Keratinocyte (primary cell): ENCODE measurements at regions not wholly inside any gene's neighbourhood (a gene's known extent, or its start where the extent isn't known, plus 50 kb on each side); places are given as distances from the start of the nearest gene placed in this dataset.

ENCODE experiments used
- DNase-seq: peaks from one replicate; pipeline ENCODE4 v3.0.0-alpha.2; 2011; ENCODE audit warnings: low read depth, missing footprints, low spot score
- FAIRE-seq: peaks from 2 replicates; lab custom pipeline; 2011; peaks lifted over from hg19 to GRCh38; lab: Jason Lieb, UNC
- H2AFZ ChIP-seq: 2 replicates; pipeline ENCODE4 v1.6.0; 2012; ENCODE audit warnings: low read length, control low read depth, inconsistent platforms; ENCODE audit not compliant: control insufficient read depth
- H3K27ac ChIP-seq: 2 replicates; pipeline ENCODE4 v1.5.1; 2011; ENCODE audit warnings: low read length; ENCODE audit not compliant: control insufficient read depth, insufficient read depth
- H3K27me3 ChIP-seq: 3 replicates; pipeline ENCODE4 v1.6.0; 2011; ENCODE audit warnings: low read length; ENCODE audit not compliant: control insufficient read depth, insufficient read depth; ENCODE audit errors: extremely low read depth
- H3K36me3 ChIP-seq, 2 experiments: 2 replicates in 1 of 2; 3 replicates in 1 of 2; pipeline ENCODE4 v1.5.1; 2011; ENCODE audit warnings: low read length in 2 of 2, mild to moderate bottlenecking in 1 of 2; ENCODE audit not compliant: control insufficient read depth in 2 of 2, insufficient read depth in 2 of 2; ENCODE audit errors: extremely low read depth in 1 of 2
- H3K4me1 ChIP-seq: 3 replicates; pipeline ENCODE4 v1.5.1; 2011; ENCODE audit warnings: low read length; ENCODE audit not compliant: control insufficient read depth, insufficient read depth; ENCODE audit errors: extremely low read depth
- H3K4me2 ChIP-seq: 3 replicates; pipeline ENCODE4 v1.6.0; 2011; ENCODE audit warnings: low read depth, low read length; ENCODE audit not compliant: control insufficient read depth, insufficient read depth; ENCODE audit errors: extremely low read depth
- H3K4me3 ChIP-seq, 3 experiments: fragments of 200-600 bp in 1 of 3; sonication (generic) in 1 of 3; 2 replicates in 2 of 3; 3 replicates in 1 of 3; pipeline ENCODE4 v1.5.1; 2011 to 2016; ENCODE audit warnings: low read length in 3 of 3, mild to moderate bottlenecking in 3 of 3, control low read depth in 2 of 3, inconsistent platforms in 1 of 3, low read depth in 1 of 3, mixed read lengths in 1 of 3, mixed run types in 1 of 3, moderate library complexity in 1 of 3; ENCODE audit not compliant: control insufficient read depth in 2 of 3, insufficient read depth in 2 of 3; ENCODE audit errors: extremely low read depth in 1 of 3
- H3K79me2 ChIP-seq: 2 replicates; pipeline ENCODE4 v1.6.0; 2012; ENCODE audit warnings: low read length; ENCODE audit not compliant: control insufficient read depth, insufficient read depth
- H3K9ac ChIP-seq: 3 replicates; pipeline ENCODE4 v1.6.0; 2011; ENCODE audit warnings: low read length; ENCODE audit not compliant: control insufficient read depth, insufficient read depth; ENCODE audit errors: extremely low read depth
- H3K9me1 ChIP-seq: 3 replicates; pipeline ENCODE4 v1.6.0; 2011; ENCODE audit warnings: low read length; ENCODE audit not compliant: control insufficient read depth, insufficient read depth; ENCODE audit errors: extremely low read depth
- H3K9me3 ChIP-seq: 2 replicates; pipeline ENCODE4 v1.5.1; 2012; ENCODE audit warnings: low read depth, low read length; ENCODE audit not compliant: control insufficient read depth
- H4K20me1 ChIP-seq: 3 replicates; pipeline ENCODE4 v1.6.0; 2011; ENCODE audit warnings: low read length; ENCODE audit not compliant: control insufficient read depth, insufficient read depth; ENCODE audit errors: extremely low read depth
- EZH2 ChIP-seq: IDR thresholded peaks from one replicate; pipeline ENCODE4 v1.6.1; 2012; ENCODE audit warnings: inconsistent platforms, mild to moderate bottlenecking, low read length, moderate library complexity
- dilution Hi-C: fragments of 300-500 bp; cut with MboI; formaldehyde crosslinking; loops from one replicate; pipeline ENCODE4 v1.7.0; 2020; ENCODE audit warnings: low sequenced_read_pairs; ENCODE audit not compliant: extremely low pct_ligation_motif_present
- TF ChIP-seq, protein P1 (sequence below), 3 experiments: IDR thresholded peaks in 1 of 3; conservative IDR thresholded peaks in 1 of 3; optimal IDR thresholded peaks in 1 of 3; 2 replicates in 2 of 3; 3 replicates in 1 of 3; pipeline versions ENCODE3 to v1.5.1; 2011; ENCODE audit warnings: low read length in 3 of 3, mild to moderate bottlenecking in 3 of 3, moderate library complexity in 2 of 3, control low read depth in 1 of 3, inconsistent platforms in 1 of 3; ENCODE audit not compliant: insufficient read depth in 2 of 3; ENCODE audit errors: extremely low read depth in 1 of 3

GRCh38 chr2:4695281-4695861 is 992.0 kb downstream of the DCDC2C start:
- TF ChIP-seq, protein P1, sequence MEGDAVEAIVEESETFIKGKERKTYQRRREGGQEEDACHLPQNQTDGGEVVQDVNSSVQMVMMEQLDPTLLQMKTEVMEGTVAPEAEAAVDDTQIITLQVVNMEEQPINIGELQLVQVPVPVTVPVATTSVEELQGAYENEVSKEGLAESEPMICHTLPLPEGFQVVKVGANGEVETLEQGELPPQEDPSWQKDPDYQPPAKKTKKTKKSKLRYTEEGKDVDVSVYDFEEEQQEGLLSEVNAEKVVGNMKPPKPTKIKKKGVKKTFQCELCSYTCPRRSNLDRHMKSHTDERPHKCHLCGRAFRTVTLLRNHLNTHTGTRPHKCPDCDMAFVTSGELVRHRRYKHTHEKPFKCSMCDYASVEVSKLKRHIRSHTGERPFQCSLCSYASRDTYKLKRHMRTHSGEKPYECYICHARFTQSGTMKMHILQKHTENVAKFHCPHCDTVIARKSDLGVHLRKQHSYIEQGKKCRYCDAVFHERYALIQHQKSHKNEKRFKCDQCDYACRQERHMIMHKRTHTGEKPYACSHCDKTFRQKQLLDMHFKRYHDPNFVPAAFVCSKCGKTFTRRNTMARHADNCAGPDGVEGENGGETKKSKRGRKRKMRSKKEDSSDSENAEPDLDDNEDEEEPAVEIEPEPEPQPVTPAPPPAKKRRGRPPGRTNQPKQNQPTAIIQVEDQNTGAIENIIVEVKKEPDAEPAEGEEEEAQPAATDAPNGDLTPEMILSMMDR (optimal IDR thresholded peaks at IDR 0.05 in 1 of 3, IDR thresholded peaks at IDR 0.05 in 1 of 3, conservative IDR thresholded peaks at IDR 0.05 in 1 of 3; ENCODE audit: extremely low read depth in 1 of 3, insufficient read depth in 2 of 3, low read length in 3 of 3), result no peak
- no peak for TF ChIP-seq EZH2
- FAIRE-seq, result no peak
- no peaks in the 10 kb centered on the region for H3K27me3 ChIP-seq
- H3K4me2 ChIP-seq, result no peak overlapping the region
- H3K9me1 ChIP-seq, result no peaks in the 10 kb centered on the region
- dilution Hi-C loops, result no loop called here
- H3K79me2 ChIP-seq, result no peaks in the 10 kb centered on the region
- no peak overlapping the region for H3K27ac ChIP-seq
- H3K36me3 ChIP-seq, result no peaks in the 10 kb centered on the region
- H3K9me3 ChIP-seq, result no peaks in the 10 kb centered on the region
- no peak overlapping the region for H3K4me3 ChIP-seq
- H3K4me1 ChIP-seq, result no peaks in the 10 kb centered on the region
- no peaks in the 10 kb centered on the region for H4K20me1 ChIP-seq
- DNase-seq, result no peak
- H2AFZ ChIP-seq, result no peak overlapping the region
- H3K9ac ChIP-seq, result no peak overlapping the region

GRCh38 chr2:4715065-4715464 is 977.1 kb upstream of the SOX11 start:
- no peaks in the 10 kb centered on the region for H3K9me1 ChIP-seq
- no peak overlapping the region for H3K4me2 ChIP-seq
- TF ChIP-seq EZH2, result no peak
- TF ChIP-seq, protein P1 (optimal IDR thresholded peaks at IDR 0.05 in 1 of 3, IDR thresholded peaks at IDR 0.05 in 1 of 3, conservative IDR thresholded peaks at IDR 0.05 in 1 of 3; ENCODE audit: extremely low read depth in 1 of 3, insufficient read depth in 2 of 3, low read length in 3 of 3), result peak in 1 of 3 experiments; percentile 2
- H3K36me3 ChIP-seq, result no peaks in the 10 kb centered on the region
- no peak overlapping the region for H3K4me3 ChIP-seq
- no peaks in the 10 kb centered on the region for H3K9me3 ChIP-seq
- H3K4me1 ChIP-seq, result no peaks in the 10 kb centered on the region
- H2AFZ ChIP-seq, result no peak overlapping the region
- FAIRE-seq, result no peak
- no peaks in the 10 kb centered on the region for H4K20me1 ChIP-seq
- dilution Hi-C loops, result no loop called here
- no peak for DNase-seq
- no peaks in the 10 kb centered on the region for H3K79me2 ChIP-seq
- no peak overlapping the region for H3K9ac ChIP-seq
- H3K27me3 ChIP-seq, result no peaks in the 10 kb centered on the region
- no peak overlapping the region for H3K27ac ChIP-seq
